Fibroblast of skin of abdomen (primary cell): ENCODE measurements at regions not wholly inside any gene's neighbourhood (a gene's known extent, or its start where the extent isn't known, plus 50 kb on each side); places are given as distances from the start of the nearest gene placed in this dataset.

ENCODE experiments used
- DNase-seq: peaks from one replicate; pipeline ENCODE4 v3.0.0-alpha.2; 2013

- no peak for DNase-seq
These were observed 165.3 kb upstream of the USP24 start for GRCh38 chr1:55380355-55380970.

GRCh38 chr1:55378582-55378981, 163.4 kb upstream of the USP24 start:
- DNase-seq: peak; percentile 33

- DNase-seq: no peak
These were observed 161.7 kb upstream of the USP24 start for GRCh38 chr1:55376897-55377296.

GRCh38 chr1:55375617-55376258, 160.6 kb upstream of the USP24 start:
- peak; percentile 52 for DNase-seq

- no peak for DNase-seq
These were observed 159.8 kb upstream of the USP24 start for GRCh38 chr1:55374801-55375616.

GRCh38 chr1:55374216-55374615, 159.1 kb upstream of the USP24 start:
- no peak for DNase-seq

GRCh38 chr1:55369474-55369873, 154.3 kb upstream of the USP24 start:
- no peak for DNase-seq

GRCh38 chr1:55368698-55369097, 153.5 kb upstream of the USP24 start:
- no peak for DNase-seq

GRCh38 chr1:55367273-55367672, 152.1 kb upstream of the USP24 start:
- DNase-seq: no peak

- DNase-seq: no peak
These were observed 149.1 kb upstream of the USP24 start for GRCh38 chr1:55364216-55364615.

GRCh38 chr1:55363268-55363667, 148.1 kb upstream of the USP24 start:
- peak; percentile 33 for DNase-seq

GRCh38 chr1:55362558-55362957, 147.4 kb upstream of the USP24 start:
- DNase-seq: peak; percentile 69

- DNase-seq: no peak
These were observed 144.4 kb upstream of the USP24 start for GRCh38 chr1:55359611-55360010.

GRCh38 chr1:55358581-55358980, 143.4 kb upstream of the USP24 start:
- no peak for DNase-seq

GRCh38 chr1:55355549-55355948, 140.4 kb upstream of the USP24 start:
- no peak for DNase-seq

- no peak for DNase-seq
These were observed 138.8 kb upstream of the USP24 start for GRCh38 chr1:55353707-55354620.

- no peak for DNase-seq
These were observed 137.6 kb upstream of the USP24 start for GRCh38 chr1:55352811-55353180.

- no peak for DNase-seq
These were observed 137.1 kb upstream of the USP24 start for GRCh38 chr1:55352080-55352810.

- no peak for DNase-seq
These were observed 133.2 kb upstream of the USP24 start for GRCh38 chr1:55348356-55348755.

- DNase-seq: no peak
These were observed 132.7 kb upstream of the USP24 start for GRCh38 chr1:55347866-55348265.

GRCh38 chr1:55347041-55347440, 131.9 kb upstream of the USP24 start:
- no peak for DNase-seq

GRCh38 chr1:55346586-55346985, 131.4 kb upstream of the USP24 start:
- no peak for DNase-seq
